Renal cortical epithelial cell (primary cell): ENCODE measurements at regions not wholly inside any gene's neighbourhood (a gene's known extent, or its start where the extent isn't known, plus 50 kb on each side); places are given as distances from the start of the nearest gene placed in this dataset.
"Not testable (repeated sequence)": the region's sequence is repeated elsewhere in the genome, so short reads cannot be mapped to it uniquely, and the experiment has no call there.

ENCODE experiments used
- DNase-seq: peaks from one replicate; pipeline ENCODE4 v3.0.0-alpha.2; 2011; ENCODE audit warnings: low read depth

- no peak for DNase-seq
Observed at GRCh38 chr7:32648408-32649156, 153.3 kb downstream of the AVL9 start.

GRCh38 chr7:32645255-32645654 is 150.0 kb downstream of the AVL9 start:
- not testable (repeated sequence) for DNase-seq

GRCh38 chr7:32643194-32643593 is 147.9 kb downstream of the AVL9 start:
- no peak for DNase-seq

GRCh38 chr7:32639122-32639521 is 143.8 kb downstream of the AVL9 start:
- DNase-seq, result no peak

- DNase-seq, result not testable (repeated sequence)
Observed at GRCh38 chr7:32638479-32639121, 143.3 kb downstream of the AVL9 start.
